HL-60 (cell line): ENCODE measurements at regions not wholly inside any gene's neighbourhood (a gene's known extent, or its start where the extent isn't known, plus 50 kb on each side); places are given as distances from the start of the nearest gene placed in this dataset.
"Not testable (repeated sequence)": the region's sequence is repeated elsewhere in the genome, so short reads cannot be mapped to it uniquely, and the experiment has no call there.

Experiments used
- DNase-seq, 2 experiments: peaks; one replicate each; pipeline ENCODE4 v3.0.0-alpha.2; 2010 to 2020; ENCODE audit warnings: low read depth in 1 of 2, low spot score in 1 of 2
- H3K27ac ChIP-seq: fragments of 250-450 bp; sonication (Bioruptor Pico); replicated peaks from 2 replicates; pipeline ENCODE4 v1.5.1; 2020; ENCODE audit warnings: mild to moderate bottlenecking, moderate library complexity
- H3K27me3 ChIP-seq: fragments of 250-450 bp; sonication (Bioruptor Pico); 2 replicates; pipeline ENCODE4 v1.5.1; 2021; ENCODE audit warnings: mild to moderate bottlenecking, moderate library complexity; ENCODE audit not compliant: insufficient read depth, poor library complexity, severe bottlenecking
- H3K4me3 ChIP-seq: replicated peaks from 2 replicates; pipeline ENCODE4 v1.5.1; 2011; ENCODE audit warnings: mild to moderate bottlenecking, control low read depth, low read length; ENCODE audit not compliant: insufficient read depth
- CTCF ChIP-seq: IDR thresholded peaks from one replicate; pipeline ENCODE4 v1.5.1; 2011; ENCODE audit warnings: low read length, control low read depth, inconsistent platforms; ENCODE audit not compliant: insufficient read depth
- GABPA ChIP-seq: IDR thresholded peaks from 2 replicates; pipeline ENCODE4 v1.6.1; 2012; ENCODE audit warnings: low read depth
- POLR2AphosphoS5 ChIP-seq: IDR thresholded peaks from 2 replicates; pipeline ENCODE4 v1.6.1; 2012; ENCODE audit warnings: low read depth
- SPI1 ChIP-seq: IDR thresholded peaks from 2 replicates; pipeline ENCODE4 v1.6.1; 2012; ENCODE audit warnings: low read depth, mild to moderate bottlenecking, borderline replicate concordance
- TF ChIP-seq, protein P1 (sequence below): IDR thresholded peaks from 2 replicates; pipeline ENCODE4 v1.6.1; 2012; ENCODE audit warnings: low read depth; ENCODE audit not compliant: insufficient replicate concordance

DNA sequence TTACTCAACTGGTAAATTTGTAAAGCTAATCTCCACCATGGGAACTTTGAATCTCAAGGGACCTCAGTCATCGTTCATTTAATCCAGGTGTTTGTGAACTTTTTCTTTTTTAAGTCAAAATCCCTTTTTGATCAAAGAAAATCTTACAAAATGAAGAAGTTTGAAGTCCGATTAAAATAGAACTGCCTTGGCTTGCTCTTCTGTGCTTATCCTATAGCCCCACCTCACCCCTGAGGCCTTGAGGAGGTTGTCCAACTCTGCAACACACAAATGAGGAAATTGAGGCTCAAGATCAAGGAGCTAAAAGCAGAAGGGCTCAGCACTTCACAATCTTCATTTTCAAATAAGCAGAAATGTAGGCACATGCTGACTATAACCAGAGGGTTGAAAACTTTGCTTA, 240.3 kb upstream of the SFRP2 start:
- DNase-seq: no peak
- no peak for TF ChIP-seq GABPA
- TF ChIP-seq, protein P1, sequence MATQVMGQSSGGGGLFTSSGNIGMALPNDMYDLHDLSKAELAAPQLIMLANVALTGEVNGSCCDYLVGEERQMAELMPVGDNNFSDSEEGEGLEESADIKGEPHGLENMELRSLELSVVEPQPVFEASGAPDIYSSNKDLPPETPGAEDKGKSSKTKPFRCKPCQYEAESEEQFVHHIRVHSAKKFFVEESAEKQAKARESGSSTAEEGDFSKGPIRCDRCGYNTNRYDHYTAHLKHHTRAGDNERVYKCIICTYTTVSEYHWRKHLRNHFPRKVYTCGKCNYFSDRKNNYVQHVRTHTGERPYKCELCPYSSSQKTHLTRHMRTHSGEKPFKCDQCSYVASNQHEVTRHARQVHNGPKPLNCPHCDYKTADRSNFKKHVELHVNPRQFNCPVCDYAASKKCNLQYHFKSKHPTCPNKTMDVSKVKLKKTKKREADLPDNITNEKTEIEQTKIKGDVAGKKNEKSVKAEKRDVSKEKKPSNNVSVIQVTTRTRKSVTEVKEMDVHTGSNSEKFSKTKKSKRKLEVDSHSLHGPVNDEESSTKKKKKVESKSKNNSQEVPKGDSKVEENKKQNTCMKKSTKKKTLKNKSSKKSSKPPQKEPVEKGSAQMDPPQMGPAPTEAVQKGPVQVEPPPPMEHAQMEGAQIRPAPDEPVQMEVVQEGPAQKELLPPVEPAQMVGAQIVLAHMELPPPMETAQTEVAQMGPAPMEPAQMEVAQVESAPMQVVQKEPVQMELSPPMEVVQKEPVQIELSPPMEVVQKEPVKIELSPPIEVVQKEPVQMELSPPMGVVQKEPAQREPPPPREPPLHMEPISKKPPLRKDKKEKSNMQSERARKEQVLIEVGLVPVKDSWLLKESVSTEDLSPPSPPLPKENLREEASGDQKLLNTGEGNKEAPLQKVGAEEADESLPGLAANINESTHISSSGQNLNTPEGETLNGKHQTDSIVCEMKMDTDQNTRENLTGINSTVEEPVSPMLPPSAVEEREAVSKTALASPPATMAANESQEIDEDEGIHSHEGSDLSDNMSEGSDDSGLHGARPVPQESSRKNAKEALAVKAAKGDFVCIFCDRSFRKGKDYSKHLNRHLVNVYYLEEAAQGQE: no peak
- TF ChIP-seq SPI1: no peak
- TF ChIP-seq POLR2AphosphoS5: no peak
- TF ChIP-seq CTCF: no peak
- H3K27ac ChIP-seq: no peak overlapping the region
- no peaks in the 10 kb centered on the region for H3K27me3 ChIP-seq
- H3K4me3 ChIP-seq: no peak overlapping the region

- Histone ChIP-seq H3K27ac (no peak overlapping the region), H3K27me3 (no peaks in the 10 kb centered on the region), H3K4me3 (no peak overlapping the region)
- TF ChIP-seq, protein P1: no peak
- no peak for TF ChIP-seq SPI1
- no peak for TF ChIP-seq GABPA
- no peak for TF ChIP-seq CTCF
- TF ChIP-seq POLR2AphosphoS5: no peak
- DNase-seq: no peak
Measured at GRCh38 chr4:154025110-154025509, 236.2 kb upstream of the SFRP2 start.

GRCh38 chr4:154024097-154024694, 235.3 kb upstream of the SFRP2 start:
- no peak for DNase-seq
- no peak overlapping the region for H3K27ac ChIP-seq
- H3K4me3 ChIP-seq: no peak overlapping the region
- TF ChIP-seq GABPA (no peak), POLR2AphosphoS5 (no peak), SPI1 (no peak), CTCF (no peak)
- TF ChIP-seq, protein P1: no peak
- H3K27me3 ChIP-seq: no peaks in the 10 kb centered on the region

- H3K27me3 ChIP-seq, DNase-seq, H3K27ac ChIP-seq, H3K4me3 ChIP-seq: not testable (repeated sequence)
Measured at GRCh38 chr4:154023671-154024070, 234.8 kb upstream of the SFRP2 start.
